GM18505 (cell line): ENCODE measurements at regions not wholly inside any gene's neighbourhood (a gene's known extent, or its start where the extent isn't known, plus 50 kb on each side); places are given as distances from the start of the nearest gene placed in this dataset.

Source experiments
- ATAC-seq: cut with Tn5 transposase; IDR thresholded peaks from one replicate; pipeline ENCODE4 v1.9.1; 2021; ENCODE audit not compliant: unreplicated experiment
- POLR2A ChIP-seq: IDR thresholded peaks from 4 replicates; pipeline ENCODE4 v1.6.1; 2011; ENCODE audit warnings: borderline replicate concordance; ENCODE audit not compliant: insufficient read depth, insufficient read length; ENCODE audit errors: extremely low read depth

GRCh38 chr10:4354382-4354812 is 471.6 kb upstream of the AKR1E2 start:
- no peak for TF ChIP-seq POLR2A
- no peak for ATAC-seq

GRCh38 chr10:4353964-4354363 is 472.0 kb upstream of the AKR1E2 start:
- ATAC-seq, result no peak
- no peak for TF ChIP-seq POLR2A

GRCh38 chr10:4353059-4353655 is 472.9 kb upstream of the AKR1E2 start:
- TF ChIP-seq POLR2A, result no peak
- no peak for ATAC-seq

- no peak for ATAC-seq
- TF ChIP-seq POLR2A, result no peak
These were observed 473.5 kb upstream of the AKR1E2 start for GRCh38 chr10:4352414-4352961.

- no peak for ATAC-seq
- TF ChIP-seq POLR2A, result no peak
These were observed 474.1 kb upstream of the AKR1E2 start for GRCh38 chr10:4351723-4352413.

GRCh38 chr10:4347397-4347796 is 478.6 kb upstream of the AKR1E2 start:
- no peak for ATAC-seq
- TF ChIP-seq POLR2A, result no peak

GRCh38 chr10:4345877-4346646 is 479.9 kb upstream of the AKR1E2 start:
- ATAC-seq, result no peak
- no peak for TF ChIP-seq POLR2A

- ATAC-seq, result no peak
These were observed 481.5 kb upstream of the AKR1E2 start for GRCh38 chr10:4344492-4344994.

GRCh38 chr10:4343873-4344272 is 482.1 kb upstream of the AKR1E2 start:
- ATAC-seq, result no peak
- TF ChIP-seq POLR2A, result no peak

More at GRCh38 chr10:4344492-4344994, 481.5 kb upstream of the AKR1E2 start:
- no peak for TF ChIP-seq POLR2A

GRCh38 chr10:4343091-4343490 is 482.9 kb upstream of the AKR1E2 start:
- no peak for TF ChIP-seq POLR2A
- ATAC-seq, result no peak

GRCh38 chr10:4338768-4339167 is 487.2 kb upstream of the AKR1E2 start:
- no peak for TF ChIP-seq POLR2A
- ATAC-seq, result no peak

- ATAC-seq, result no peak
- no peak for TF ChIP-seq POLR2A
These were observed 488.4 kb upstream of the AKR1E2 start for GRCh38 chr10:4337563-4337962.

GRCh38 chr10:4334871-4335270 is 491.1 kb upstream of the AKR1E2 start:
- TF ChIP-seq POLR2A, result no peak
- ATAC-seq, result no peak

GRCh38 chr10:4334015-4334414 is 492.0 kb upstream of the AKR1E2 start:
- ATAC-seq, result no peak
- no peak for TF ChIP-seq POLR2A

GRCh38 chr10:4333459-4333894 is 492.5 kb upstream of the AKR1E2 start:
- ATAC-seq, result no peak
- TF ChIP-seq POLR2A, result no peak
